NCI-H748 treated with DMSO at 0.1 percent for 48 hours (cell line): ENCODE measurements at regions not wholly inside any gene's neighbourhood (a gene's known extent, or its start where the extent isn't known, plus 50 kb on each side); places are given as distances from the start of the nearest gene placed in this dataset.
"Not testable (repeated sequence)": the region's sequence is repeated elsewhere in the genome, so short reads cannot be mapped to it uniquely, and the experiment has no call there.

Source experiments
- DNase-seq: peaks from one replicate; lab custom pipeline; 2025; lab: John Stamatoyannopoulos, UW

GRCh38 chrX:848386-848785 lies 217.8 kb downstream of the SHOX start:
- no peak for DNase-seq

DNA sequence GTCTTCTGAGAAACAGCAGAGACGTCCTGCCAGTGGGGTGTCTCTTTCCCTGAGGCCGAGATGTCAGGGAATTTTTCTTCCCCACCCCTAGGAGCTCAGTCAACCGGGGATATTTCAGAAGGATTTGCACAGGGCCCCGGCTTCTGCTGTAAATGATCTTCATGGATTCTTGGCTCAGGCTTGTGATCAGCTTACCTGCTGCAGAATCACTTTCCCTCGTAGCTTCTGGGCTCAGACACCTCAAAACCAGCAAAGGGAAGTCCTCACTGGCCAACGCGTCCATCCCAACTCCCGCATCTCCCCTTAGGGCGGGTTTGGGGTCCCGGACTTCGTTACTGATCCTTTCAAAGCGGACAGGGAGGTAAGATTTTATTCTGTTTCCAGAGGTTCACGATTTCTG lies 212.7 kb downstream of the SHOX start:
- DNase-seq = no peak

DNA sequence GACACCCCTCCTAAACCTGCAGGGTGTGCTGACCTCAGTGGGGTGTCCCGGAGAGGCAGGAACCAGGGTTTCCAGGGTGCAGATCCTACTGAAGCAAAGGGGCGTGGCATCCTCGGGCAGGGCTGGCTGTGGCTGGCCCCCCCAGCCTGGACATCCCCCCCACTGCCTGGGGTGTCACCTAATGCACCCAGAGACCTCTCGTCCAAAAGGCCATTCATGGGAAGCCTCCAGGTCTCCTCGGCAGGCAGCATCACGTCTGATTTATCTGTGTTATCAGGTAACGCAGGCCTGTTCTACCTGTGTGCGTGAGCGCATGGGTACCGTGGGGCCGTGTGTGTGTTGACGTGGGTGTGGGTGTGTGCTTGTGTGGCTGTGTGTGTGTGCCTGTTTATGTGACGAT lies 210.0 kb downstream of the SHOX start:
- DNase-seq = no peak

GRCh38 chrX:838666-839065 lies 208.1 kb downstream of the SHOX start:
- not testable (repeated sequence) for DNase-seq

- not testable (repeated sequence) for DNase-seq
These were observed 205.3 kb downstream of the SHOX start for GRCh38 chrX:835857-836256.

- DNase-seq = no peak
These were observed 199.9 kb downstream of the SHOX start for GRCh38 chrX:830532-830931.

- DNase-seq = no peak
These were observed 198.6 kb downstream of the SHOX start for GRCh38 chrX:829145-829544.

DNA sequence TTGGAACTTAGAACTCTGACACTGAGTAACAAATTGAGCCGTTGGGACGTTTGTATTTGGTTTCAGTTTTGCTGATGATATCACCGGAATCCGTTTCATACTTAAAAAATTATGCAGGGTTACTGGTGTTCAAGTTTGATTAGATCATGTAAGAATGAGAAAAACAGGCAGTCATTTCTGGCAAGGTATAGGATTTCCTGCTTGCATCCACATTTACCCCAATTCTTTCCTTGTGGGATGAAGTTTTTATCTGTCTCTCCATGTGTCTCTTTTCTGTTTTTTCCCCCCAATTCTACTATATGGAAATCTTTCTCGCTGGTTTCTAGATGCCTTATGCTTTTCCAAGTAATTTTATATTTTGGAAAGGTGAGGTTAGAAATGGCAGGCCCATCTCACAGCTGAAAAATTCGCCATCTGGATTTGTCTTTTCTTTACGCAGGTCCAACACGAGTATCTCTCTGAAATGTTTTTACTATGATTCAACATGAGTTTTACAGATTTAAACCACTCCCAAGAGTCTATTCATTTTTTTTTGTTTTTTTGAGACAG lies 197.9 kb downstream of the SHOX start:
- no peak for DNase-seq

DNA sequence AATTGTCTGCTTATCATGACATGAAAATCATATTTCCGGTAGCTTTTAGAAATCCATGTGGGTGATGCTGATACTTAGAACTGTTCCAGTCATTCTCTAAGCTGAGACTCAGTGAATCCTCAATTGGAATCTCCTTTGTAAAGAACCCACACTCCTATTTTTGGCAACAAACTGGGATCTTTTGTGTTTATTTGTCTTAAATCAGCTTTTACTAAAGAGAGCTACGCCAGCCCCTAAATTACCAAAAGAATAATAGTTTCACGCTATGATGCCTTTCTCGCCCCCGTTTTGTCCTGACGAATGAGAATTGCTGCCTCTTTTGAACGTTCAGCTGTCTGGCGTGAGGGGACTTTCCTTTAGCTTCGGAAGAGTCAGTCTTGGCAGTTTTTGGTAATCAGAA lies 195.9 kb downstream of the SHOX start:
- DNase-seq = no peak

DNA sequence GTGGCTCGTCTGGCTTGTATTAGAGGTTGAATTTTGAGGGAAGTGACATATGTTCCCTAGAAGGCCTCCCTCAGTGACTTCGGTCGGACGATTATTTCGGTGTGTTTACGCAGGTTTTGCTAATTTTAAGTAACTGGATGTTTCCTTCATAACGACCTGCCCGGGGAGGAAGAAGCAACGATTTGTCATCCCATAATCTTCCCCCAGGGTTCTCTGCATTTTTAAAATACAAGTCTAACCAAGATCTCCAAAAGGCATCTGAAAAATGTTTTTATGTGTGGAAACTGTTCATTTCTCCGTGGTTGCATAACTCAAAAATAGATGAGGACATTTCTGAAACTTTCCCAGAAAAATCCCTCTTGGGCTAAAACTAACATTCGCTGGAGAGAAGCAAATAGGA lies 195.4 kb downstream of the SHOX start:
- DNase-seq = no peak

DNA sequence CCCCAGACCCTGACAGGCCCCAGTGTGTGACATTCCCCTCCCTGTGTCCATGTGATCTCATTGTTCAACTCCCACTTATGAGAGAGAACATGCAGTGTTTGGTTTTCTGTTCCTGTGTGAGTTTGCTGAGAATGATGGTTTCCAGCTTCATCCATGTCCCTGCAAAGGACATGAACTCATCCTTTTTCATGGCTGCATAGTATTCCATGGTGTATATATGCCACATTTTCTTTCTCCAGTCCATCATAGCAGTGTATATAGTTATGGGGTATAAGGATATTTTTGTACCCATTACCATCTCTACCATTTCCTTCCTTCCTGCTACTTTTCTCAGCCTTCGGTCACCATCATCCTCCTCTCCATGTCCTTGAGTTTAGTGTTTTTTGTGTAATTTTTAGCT lies 192.5 kb downstream of the SHOX start:
- DNase-seq = not testable (repeated sequence)

DNA sequence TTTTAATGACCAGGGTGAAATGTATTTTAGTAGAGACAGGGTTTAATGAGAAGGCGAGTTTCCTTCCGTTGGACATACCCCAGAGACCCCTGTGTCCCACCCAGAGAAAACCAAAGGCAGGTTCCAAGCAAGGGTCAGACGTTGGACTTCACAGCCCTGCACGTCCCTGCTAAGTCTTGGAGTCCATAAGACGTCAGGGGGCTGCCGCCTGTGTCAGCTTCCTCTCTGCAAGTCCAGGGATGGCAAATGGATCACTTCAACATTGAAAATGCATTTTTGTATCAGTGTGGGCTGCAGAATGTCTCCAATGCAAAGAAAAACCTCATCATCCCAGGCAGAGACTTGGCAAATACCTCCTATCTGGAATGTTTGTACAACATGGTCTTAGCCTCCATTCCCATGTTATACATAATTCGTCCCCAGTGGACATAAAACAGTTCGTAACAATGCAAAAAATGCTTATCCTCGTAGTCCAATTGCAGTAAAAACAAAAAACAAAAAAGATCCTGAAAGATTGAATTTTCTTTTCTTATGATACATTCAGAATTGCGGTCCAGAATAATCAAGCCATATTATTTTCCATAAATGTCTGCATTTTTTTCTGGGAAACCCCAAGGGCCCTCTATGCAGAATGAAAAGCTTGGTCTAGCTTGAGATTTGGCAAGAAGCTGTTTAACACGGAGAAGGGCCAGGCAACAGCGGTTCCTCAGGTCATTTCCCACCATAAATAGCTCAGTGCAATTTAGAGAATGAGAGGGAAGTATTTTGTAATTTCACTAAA lies 190.9 kb downstream of the SHOX start:
- no peak for DNase-seq

DNA sequence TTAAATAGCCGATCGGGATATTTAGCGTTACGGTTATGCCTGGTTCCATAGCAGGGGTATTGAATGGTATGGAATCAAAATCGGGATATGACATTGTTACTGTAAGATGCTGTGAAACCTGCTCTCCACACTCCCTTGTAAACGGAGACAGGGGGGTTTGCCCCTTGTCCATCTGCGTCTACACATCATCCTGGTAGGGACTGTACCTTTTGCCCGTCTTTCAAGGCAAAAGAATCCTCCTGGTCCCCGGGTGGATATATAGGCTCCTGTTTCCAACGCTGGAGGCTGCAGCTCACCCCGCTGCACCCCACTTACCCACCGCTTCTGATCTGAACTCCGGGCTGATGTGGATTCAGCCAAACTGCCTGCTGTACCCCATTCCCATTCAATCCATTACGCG lies 189.1 kb downstream of the SHOX start:
- no peak for DNase-seq

DNA sequence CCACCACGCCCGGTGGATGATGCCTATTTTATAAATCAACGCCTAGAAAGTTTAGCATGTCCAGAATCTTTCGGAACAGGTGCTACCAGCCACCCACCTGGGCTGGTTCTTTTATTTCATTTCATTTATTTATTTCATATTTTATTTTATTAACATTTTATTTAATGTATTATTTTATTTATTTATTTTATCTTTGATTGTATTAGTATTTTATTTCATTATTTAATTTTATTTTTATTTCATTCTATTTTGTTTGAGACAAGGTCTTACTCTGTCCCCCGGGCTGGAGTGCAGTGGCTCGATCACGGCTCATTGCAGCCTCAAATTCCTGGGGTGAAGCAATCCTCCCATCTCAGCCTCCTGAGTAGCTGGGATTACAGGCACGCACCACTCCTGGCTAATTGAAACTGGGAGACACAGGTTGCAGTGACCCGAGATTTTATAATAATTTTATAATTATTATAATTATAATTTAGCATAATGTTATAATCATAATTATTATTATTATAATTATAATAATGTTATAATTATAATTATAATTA lies 187.2 kb downstream of the SHOX start:
- no peak for DNase-seq

DNA sequence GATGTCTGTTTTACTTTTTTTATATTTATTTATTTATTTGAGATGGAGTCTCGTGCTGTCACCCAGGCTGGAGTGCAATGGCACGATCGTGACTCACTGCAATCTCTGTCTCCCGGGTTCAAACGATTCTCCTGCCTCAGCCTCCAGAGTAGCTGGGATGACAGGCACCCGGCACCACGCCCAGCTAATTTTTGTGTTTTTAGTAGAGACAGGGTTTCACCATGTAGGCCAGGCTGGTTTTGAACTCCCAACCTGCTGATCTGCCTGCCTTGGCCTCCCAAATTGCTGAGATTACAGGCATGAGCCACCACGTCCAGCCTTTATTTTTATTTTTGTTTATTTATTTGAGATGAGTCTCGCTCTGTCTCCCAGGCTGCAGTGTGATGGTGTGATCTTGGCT lies 186.6 kb downstream of the SHOX start:
- DNase-seq = not testable (repeated sequence)

- DNase-seq = no peak
These were observed 185.8 kb downstream of the SHOX start for GRCh38 chrX:816411-816810.

DNA sequence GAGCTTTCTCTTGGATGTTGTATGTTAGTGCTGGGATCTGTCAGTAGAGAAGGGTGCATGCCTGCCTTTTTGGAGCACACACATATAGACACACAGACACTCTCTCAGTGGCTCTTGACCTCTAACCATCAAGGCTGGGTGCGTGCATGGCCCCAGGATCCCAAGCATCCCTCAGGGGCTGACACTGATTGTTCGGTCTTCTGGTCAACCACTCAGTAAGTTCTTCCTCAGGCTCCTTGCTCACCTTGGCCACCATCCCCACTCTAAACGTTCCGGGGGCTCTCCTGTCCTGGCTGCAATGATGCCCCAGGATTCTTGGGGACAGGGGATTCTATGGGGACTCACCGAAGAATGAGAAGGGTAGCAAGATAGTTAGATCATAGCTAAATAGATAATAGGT lies 179.6 kb downstream of the SHOX start:
- DNase-seq = no peak

GRCh38 chrX:809081-809480 lies 178.5 kb downstream of the SHOX start:
- no peak for DNase-seq

- DNase-seq = no peak
These were observed 176.0 kb downstream of the SHOX start for GRCh38 chrX:806586-806985.

- no peak for DNase-seq
These were observed 175.4 kb downstream of the SHOX start for GRCh38 chrX:805988-806387.

DNA sequence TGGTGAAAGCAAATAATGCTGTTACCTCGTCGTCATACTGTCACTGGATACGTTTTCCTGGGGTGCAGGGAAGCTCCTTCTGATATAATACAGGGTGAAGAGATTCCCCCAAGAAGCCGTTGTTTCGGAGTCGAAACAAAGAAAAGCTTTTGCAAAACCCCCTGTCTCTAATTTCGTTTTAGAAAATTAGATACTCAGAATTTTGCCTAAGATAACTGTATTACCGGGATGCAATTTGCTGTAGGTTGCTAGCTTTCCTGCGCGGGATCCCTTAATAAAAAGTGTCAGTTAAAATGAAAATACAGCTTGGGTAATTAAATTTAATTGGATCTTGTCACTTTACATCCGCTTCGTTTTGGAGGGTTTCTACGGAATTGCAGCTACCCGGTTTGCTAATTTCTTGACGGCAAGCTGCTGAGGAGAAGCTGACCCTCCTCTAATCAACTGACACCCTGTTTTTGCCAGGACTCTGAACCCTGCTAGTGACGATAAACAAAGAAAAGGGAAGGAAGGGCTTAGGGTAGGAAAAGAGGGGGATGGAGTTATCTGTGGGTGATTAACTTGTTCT lies 174.6 kb downstream of the SHOX start:
- no peak for DNase-seq

- no peak for DNase-seq
These were observed 172.3 kb downstream of the SHOX start for GRCh38 chrX:802846-803245.

- no peak for DNase-seq
These were observed 169.2 kb downstream of the SHOX start for GRCh38 chrX:799808-800207.
